HG03558 (cell line): ENCODE measurements at regions not wholly inside any gene's neighbourhood (a gene's known extent, or its start where the extent isn't known, plus 50 kb on each side); places are given as distances from the start of the nearest gene placed in this dataset.
A peak's percentile ranks its signal among the peaks of the same experiment; 100 is the strongest.
"Not testable (repeated sequence)": the region's sequence is repeated elsewhere in the genome, so short reads cannot be mapped to it uniquely, and the experiment has no call there.

Experiments
- ATAC-seq: cut with Tn5 transposase; IDR thresholded peaks from one replicate; pipeline ENCODE4 v1.9.1; 2021; ENCODE audit warnings: moderate number of reproducible peaks; ENCODE audit not compliant: unreplicated experiment; ENCODE audit errors: extremely low read depth

- no peak for ATAC-seq
Observed at GRCh38 chr4:170391066-170391740, 301.4 kb upstream of the AADAT start.

GRCh38 chr4:170389411-170389810 lies 299.7 kb upstream of the AADAT start:
- ATAC-seq = no peak

GRCh38 chr4:170388255-170388654 lies 298.5 kb upstream of the AADAT start:
- no peak for ATAC-seq

- no peak for ATAC-seq
Observed at GRCh38 chr4:170386971-170387370, 297.2 kb upstream of the AADAT start.

- ATAC-seq = no peak
Observed at GRCh38 chr4:170386511-170386910, 296.8 kb upstream of the AADAT start.

GRCh38 chr4:170374770-170375169 lies 285.0 kb upstream of the AADAT start:
- ATAC-seq = peak; percentile 99

GRCh38 chr4:170348945-170349344 lies 259.2 kb upstream of the AADAT start:
- no peak for ATAC-seq

GRCh38 chr4:170347191-170347590 lies 257.4 kb upstream of the AADAT start:
- ATAC-seq = not testable (repeated sequence)

GRCh38 chr4:170339522-170339921 lies 249.8 kb upstream of the AADAT start:
- ATAC-seq = no peak

GRCh38 chr4:170336238-170336775 lies 246.6 kb upstream of the AADAT start:
- peak; percentile 90 for ATAC-seq

GRCh38 chr4:170325599-170325998 lies 235.8 kb upstream of the AADAT start:
- no peak for ATAC-seq

GRCh38 chr4:170323623-170324022 lies 233.9 kb upstream of the AADAT start:
- ATAC-seq = no peak

GRCh38 chr4:170307182-170307581 lies 217.4 kb upstream of the AADAT start:
- ATAC-seq = no peak

GRCh38 chr4:170306208-170306607 lies 216.5 kb upstream of the AADAT start:
- no peak for ATAC-seq

- ATAC-seq = no peak
Observed at GRCh38 chr4:170305627-170306026, 215.9 kb upstream of the AADAT start.

- no peak for ATAC-seq
Observed at GRCh38 chr4:170281027-170281426, 191.3 kb upstream of the AADAT start.

- ATAC-seq = no peak
Observed at GRCh38 chr4:170278460-170278859, 188.7 kb upstream of the AADAT start.

- no peak for ATAC-seq
Observed at GRCh38 chr4:170274616-170275015, 184.9 kb upstream of the AADAT start.

- ATAC-seq = no peak
Observed at GRCh38 chr4:170272959-170273358, 183.2 kb upstream of the AADAT start.

GRCh38 chr4:170271723-170272122 lies 182.0 kb upstream of the AADAT start:
- no peak for ATAC-seq

GRCh38 chr4:170270628-170271027 lies 180.9 kb upstream of the AADAT start:
- no peak for ATAC-seq

- no peak for ATAC-seq
Observed at GRCh38 chr4:170269950-170270349, 180.2 kb upstream of the AADAT start.
